ENCODE measurements at regions not wholly inside any gene's neighbourhood (a gene's known extent, or its start where the extent isn't known, plus 50 kb on each side); places are given as distances from the start of the nearest gene placed in this dataset.

DNA sequence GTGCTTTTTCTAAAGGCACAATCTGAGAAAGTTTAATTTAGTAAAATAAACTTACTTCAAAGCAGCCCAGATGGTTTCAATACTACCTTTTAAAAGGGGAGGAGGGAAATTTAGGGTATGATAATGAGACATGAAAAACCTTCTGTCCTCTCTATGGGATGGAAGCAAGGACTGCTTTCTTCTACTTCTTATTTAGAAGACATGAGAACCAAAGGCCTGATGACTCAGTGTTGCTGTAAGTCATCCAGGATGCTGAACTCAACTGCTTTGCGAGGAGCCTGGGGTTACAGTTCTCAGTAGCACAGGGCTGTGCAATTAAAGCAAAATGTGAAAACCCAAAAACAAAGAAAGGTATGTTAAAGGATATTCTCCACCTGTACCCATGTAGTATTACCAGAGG is 140.8 kb upstream of the EDNRA start:
- DNase-seq (ENCODE audit: low spot score), result no peak
- Mint-ChIP-seq H3K4me3 (ENCODE audit: unreplicated experiment) (no peak overlapping the region), H3K9me3 (ENCODE audit: unreplicated experiment) (no peaks in the 10 kb centered on the region), H3K36me3 (ENCODE audit: low read depth, unreplicated experiment) (no peaks in the 10 kb centered on the region), H3K4me1 (ENCODE audit: unreplicated experiment) (peaks cover 8% of the 10 kb centered on the region), H3K27ac (ENCODE audit: unreplicated experiment) (no peak overlapping the region), H3K27me3 (ENCODE audit: unreplicated experiment) (no peaks in the 10 kb centered on the region)
- TF ChIP-seq, protein P1, sequence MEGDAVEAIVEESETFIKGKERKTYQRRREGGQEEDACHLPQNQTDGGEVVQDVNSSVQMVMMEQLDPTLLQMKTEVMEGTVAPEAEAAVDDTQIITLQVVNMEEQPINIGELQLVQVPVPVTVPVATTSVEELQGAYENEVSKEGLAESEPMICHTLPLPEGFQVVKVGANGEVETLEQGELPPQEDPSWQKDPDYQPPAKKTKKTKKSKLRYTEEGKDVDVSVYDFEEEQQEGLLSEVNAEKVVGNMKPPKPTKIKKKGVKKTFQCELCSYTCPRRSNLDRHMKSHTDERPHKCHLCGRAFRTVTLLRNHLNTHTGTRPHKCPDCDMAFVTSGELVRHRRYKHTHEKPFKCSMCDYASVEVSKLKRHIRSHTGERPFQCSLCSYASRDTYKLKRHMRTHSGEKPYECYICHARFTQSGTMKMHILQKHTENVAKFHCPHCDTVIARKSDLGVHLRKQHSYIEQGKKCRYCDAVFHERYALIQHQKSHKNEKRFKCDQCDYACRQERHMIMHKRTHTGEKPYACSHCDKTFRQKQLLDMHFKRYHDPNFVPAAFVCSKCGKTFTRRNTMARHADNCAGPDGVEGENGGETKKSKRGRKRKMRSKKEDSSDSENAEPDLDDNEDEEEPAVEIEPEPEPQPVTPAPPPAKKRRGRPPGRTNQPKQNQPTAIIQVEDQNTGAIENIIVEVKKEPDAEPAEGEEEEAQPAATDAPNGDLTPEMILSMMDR (IDR thresholded peaks at IDR 0.05; ENCODE audit: unreplicated experiment), result no peak

DNA sequence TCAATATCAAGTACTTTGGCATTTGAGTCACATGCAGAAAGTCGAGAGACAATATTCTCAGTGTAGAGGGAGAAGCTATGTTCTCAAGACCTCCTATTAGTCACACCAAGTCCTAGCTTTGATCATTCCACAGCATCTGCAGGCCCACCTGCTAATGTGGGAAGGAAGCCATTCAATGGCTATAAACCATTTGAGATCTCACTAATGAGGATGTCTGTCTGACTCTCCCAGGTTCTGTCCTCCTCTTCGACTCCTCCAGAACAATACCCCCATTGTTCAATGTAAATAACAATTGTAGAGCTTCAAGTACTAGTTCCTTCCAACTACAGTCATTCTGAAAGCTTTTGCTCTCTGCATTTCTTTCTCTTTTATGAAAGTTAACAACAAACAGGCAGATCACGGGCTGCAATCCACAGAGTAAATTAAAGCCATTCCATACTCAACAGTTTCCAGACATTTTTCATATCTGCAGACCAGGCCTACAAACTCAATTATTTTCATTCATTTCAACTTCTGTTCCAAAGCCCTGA is 140.2 kb upstream of the EDNRA start:
- Mint-ChIP-seq H3K9me3 (ENCODE audit: unreplicated experiment) (no peaks in the 10 kb centered on the region), H3K4me1 (ENCODE audit: unreplicated experiment) (peaks cover 8% of the 10 kb centered on the region), H3K27me3 (ENCODE audit: unreplicated experiment) (no peaks in the 10 kb centered on the region), H3K36me3 (ENCODE audit: low read depth, unreplicated experiment) (no peaks in the 10 kb centered on the region), H3K27ac (ENCODE audit: unreplicated experiment) (no peak overlapping the region), H3K4me3 (ENCODE audit: unreplicated experiment) (no peak overlapping the region)
- DNase-seq (ENCODE audit: low spot score), result no peak
- TF ChIP-seq, protein P1 (IDR thresholded peaks at IDR 0.05; ENCODE audit: unreplicated experiment), result no peak

DNA sequence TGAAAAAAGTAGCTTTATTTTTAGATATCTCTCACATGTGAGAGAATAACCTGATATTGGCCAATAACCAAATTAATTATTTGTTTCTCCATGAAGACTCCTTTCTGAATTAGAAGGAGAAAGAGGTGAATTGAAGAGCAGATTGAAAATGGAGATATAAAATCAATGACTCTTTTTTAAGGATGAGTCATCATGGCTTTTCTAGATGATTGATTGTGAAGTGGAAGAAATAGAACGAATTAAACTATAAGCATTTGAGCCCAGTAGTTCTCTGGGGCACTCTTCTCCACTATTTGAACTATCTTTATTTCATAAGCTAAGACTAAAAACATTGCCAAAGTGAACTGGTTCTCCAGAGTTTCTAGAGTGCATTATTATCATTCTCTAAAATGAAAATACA is 137.2 kb upstream of the EDNRA start:
- Mint-ChIP-seq H3K27ac (ENCODE audit: unreplicated experiment) (no peak overlapping the region), H3K27me3 (ENCODE audit: unreplicated experiment) (no peaks in the 10 kb centered on the region), H3K36me3 (ENCODE audit: low read depth, unreplicated experiment) (no peaks in the 10 kb centered on the region), H3K4me3 (ENCODE audit: unreplicated experiment) (no peak overlapping the region), H3K9me3 (ENCODE audit: unreplicated experiment) (no peaks in the 10 kb centered on the region), H3K4me1 (ENCODE audit: unreplicated experiment) (peaks cover 8% of the 10 kb centered on the region)
- no peak for DNase-seq (ENCODE audit: low spot score)
- TF ChIP-seq, protein P1 (IDR thresholded peaks at IDR 0.05; ENCODE audit: unreplicated experiment), result no peak

DNA sequence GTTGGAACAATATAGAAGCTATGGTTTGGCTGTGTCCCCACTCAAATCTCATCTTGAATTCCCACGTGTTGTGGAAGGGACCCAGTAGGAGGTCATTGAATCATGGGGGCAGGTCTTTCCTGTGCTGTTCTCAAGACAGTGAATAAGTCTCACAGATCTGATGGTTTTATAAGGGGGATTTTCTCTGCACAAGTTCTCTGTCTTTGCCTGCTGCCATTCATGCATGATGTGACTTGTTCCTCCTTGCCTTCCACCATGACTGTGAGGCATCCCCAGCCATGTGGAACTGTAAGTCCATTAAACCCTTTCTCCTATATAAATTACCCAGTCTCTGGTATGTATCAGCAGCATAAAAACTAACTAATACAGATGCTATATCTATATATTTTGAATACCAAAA is 135.2 kb upstream of the EDNRA start:
- H3K27me3 Mint-ChIP-seq (ENCODE audit: unreplicated experiment), result no peaks in the 10 kb centered on the region
- no peaks in the 10 kb centered on the region for H3K9me3 Mint-ChIP-seq (ENCODE audit: unreplicated experiment)
- H3K36me3 Mint-ChIP-seq (ENCODE audit: low read depth, unreplicated experiment), result no peaks in the 10 kb centered on the region
- no peak overlapping the region for H3K27ac Mint-ChIP-seq (ENCODE audit: unreplicated experiment)
- peaks cover 3% of the 10 kb centered on the region for H3K4me1 Mint-ChIP-seq (ENCODE audit: unreplicated experiment)
- no peak for DNase-seq (ENCODE audit: low spot score)
- no peak overlapping the region for H3K4me3 Mint-ChIP-seq (ENCODE audit: unreplicated experiment)
- TF ChIP-seq, protein P1 (IDR thresholded peaks at IDR 0.05; ENCODE audit: unreplicated experiment), result no peak

DNA sequence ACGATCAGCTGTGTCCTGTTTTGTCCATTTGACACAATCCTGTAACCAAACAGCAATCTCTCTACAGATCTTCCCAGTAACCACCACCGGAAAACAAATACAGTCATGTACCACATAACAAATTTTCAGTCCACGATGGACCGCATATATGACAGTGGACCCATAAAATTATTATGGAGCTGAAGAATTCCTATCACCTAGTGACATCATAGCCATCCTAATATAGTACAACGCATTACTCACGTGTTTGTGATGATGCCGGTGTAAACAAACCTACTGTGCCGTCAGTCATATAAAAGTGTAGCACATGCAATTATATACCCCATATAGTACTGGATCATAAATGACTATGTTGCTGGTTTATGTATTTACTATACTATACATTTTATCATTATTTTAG is 133.7 kb upstream of the EDNRA start:
- no peak overlapping the region for H3K4me3 Mint-ChIP-seq (ENCODE audit: unreplicated experiment)
- H3K36me3 Mint-ChIP-seq (ENCODE audit: low read depth, unreplicated experiment), result no peaks in the 10 kb centered on the region
- no peak for DNase-seq (ENCODE audit: low spot score)
- TF ChIP-seq, protein P1 (IDR thresholded peaks at IDR 0.05; ENCODE audit: unreplicated experiment), result no peak
- no peaks in the 10 kb centered on the region for H3K9me3 Mint-ChIP-seq (ENCODE audit: unreplicated experiment)
- H3K27me3 Mint-ChIP-seq (ENCODE audit: unreplicated experiment), result no peaks in the 10 kb centered on the region
- H3K4me1 Mint-ChIP-seq (ENCODE audit: unreplicated experiment), result no peaks in the 10 kb centered on the region
- no peak overlapping the region for H3K27ac Mint-ChIP-seq (ENCODE audit: unreplicated experiment)

Measured in endothelial cell (in vitro differentiated cells).